Osteocyte (in vitro differentiated cells): ENCODE measurements at regions not wholly inside any gene's neighbourhood (a gene's known extent, or its start where the extent isn't known, plus 50 kb on each side); places are given as distances from the start of the nearest gene placed in this dataset.

Source experiments
- DNase-seq: peaks from one replicate; pipeline ENCODE4 v3.0.0; 2021; ENCODE audit warnings: mixed read lengths; ENCODE audit not compliant: unreplicated experiment; ENCODE audit errors: extremely low spot score
- H3K27ac Mint-ChIP-seq: one replicate; pipeline ENCODE4 v1.8.0; 2021; ENCODE audit warnings: mild to moderate bottlenecking, mixed read lengths; ENCODE audit not compliant: unreplicated experiment
- H3K27me3 Mint-ChIP-seq: one replicate; pipeline ENCODE4 v1.8.0; 2021; ENCODE audit warnings: mixed read lengths; ENCODE audit not compliant: unreplicated experiment
- H3K36me3 Mint-ChIP-seq: one replicate; pipeline ENCODE4 v1.8.0; 2021; ENCODE audit warnings: mixed read lengths; ENCODE audit not compliant: unreplicated experiment
- H3K4me1 Mint-ChIP-seq: one replicate; pipeline ENCODE4 v1.8.0; 2021; ENCODE audit warnings: mixed read lengths; ENCODE audit not compliant: unreplicated experiment
- H3K4me3 Mint-ChIP-seq: one replicate; pipeline ENCODE4 v1.8.0; 2021; ENCODE audit warnings: mild to moderate bottlenecking, moderate library complexity, mixed read lengths; ENCODE audit not compliant: unreplicated experiment
- H3K9me3 Mint-ChIP-seq: one replicate; pipeline ENCODE4 v1.8.0; 2021; ENCODE audit warnings: mixed read lengths; ENCODE audit not compliant: unreplicated experiment
- TF ChIP-seq, protein P1 (sequence below): fragments of 200-600 bp; sonication (generic); IDR thresholded peaks from 2 replicates; pipeline ENCODE4 v1.5.0; 2021; ENCODE audit warnings: antibody characterized with exemption, mild to moderate bottlenecking, moderate library complexity

DNA sequence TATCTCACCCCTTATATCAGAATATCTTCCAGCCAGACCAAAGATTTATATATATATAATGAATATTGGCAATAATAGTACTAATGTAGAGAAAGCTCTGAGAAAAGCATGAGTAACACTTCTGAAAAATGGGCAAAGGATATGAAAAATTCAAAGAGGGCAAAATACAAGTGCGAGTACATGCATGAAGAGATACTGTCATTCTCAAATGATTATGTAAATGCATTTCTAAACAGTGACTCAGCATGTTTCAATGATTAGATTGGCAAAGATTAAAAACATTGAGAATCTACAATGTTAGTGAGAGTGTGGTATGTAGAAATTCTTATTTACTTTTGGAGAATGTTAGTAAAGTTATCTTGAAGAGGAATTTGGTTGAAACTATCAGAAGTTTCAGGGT, 118.3 kb upstream of the NEDD4L start:
- DNase-seq, result no peak

DNA sequence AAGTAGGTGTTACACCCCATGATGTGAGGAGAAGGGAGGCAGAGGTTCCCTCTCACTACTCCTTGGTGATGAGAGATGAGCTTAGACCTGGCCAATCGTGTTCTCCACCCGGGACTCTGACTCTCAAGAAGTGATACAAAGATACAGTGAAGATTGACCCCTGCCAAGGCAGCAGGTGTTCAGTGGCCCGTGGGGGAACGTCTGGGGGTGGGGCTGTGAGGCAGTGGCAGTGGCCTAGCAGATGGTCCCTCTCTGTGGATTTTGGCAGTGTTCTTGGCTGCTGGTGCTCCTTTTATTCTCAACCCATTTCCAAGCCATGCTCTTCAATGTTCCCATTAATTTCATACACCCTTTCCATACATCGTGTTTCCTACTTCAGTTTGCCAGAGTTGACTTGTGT, 120.4 kb upstream of the NEDD4L start:
- Mint-ChIP-seq H3K9me3 (peaks cover under 1% of the 10 kb centered on the region), H3K4me3 (no peak overlapping the region), H3K4me1 (peaks cover 15% of the 10 kb centered on the region), H3K27ac (no peak overlapping the region), H3K27me3 (peaks cover 2% of the 10 kb centered on the region), H3K36me3 (no peaks in the 10 kb centered on the region)
- DNase-seq, result peak; percentile 69
- TF ChIP-seq, protein P1, sequence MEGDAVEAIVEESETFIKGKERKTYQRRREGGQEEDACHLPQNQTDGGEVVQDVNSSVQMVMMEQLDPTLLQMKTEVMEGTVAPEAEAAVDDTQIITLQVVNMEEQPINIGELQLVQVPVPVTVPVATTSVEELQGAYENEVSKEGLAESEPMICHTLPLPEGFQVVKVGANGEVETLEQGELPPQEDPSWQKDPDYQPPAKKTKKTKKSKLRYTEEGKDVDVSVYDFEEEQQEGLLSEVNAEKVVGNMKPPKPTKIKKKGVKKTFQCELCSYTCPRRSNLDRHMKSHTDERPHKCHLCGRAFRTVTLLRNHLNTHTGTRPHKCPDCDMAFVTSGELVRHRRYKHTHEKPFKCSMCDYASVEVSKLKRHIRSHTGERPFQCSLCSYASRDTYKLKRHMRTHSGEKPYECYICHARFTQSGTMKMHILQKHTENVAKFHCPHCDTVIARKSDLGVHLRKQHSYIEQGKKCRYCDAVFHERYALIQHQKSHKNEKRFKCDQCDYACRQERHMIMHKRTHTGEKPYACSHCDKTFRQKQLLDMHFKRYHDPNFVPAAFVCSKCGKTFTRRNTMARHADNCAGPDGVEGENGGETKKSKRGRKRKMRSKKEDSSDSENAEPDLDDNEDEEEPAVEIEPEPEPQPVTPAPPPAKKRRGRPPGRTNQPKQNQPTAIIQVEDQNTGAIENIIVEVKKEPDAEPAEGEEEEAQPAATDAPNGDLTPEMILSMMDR, result no peak

More for the DNA sequence above, 118.3 kb upstream of the NEDD4L start:
- Mint-ChIP-seq H3K4me1 (peaks cover 15% of the 10 kb centered on the region), H3K4me3 (no peak overlapping the region), H3K9me3 (no peaks in the 10 kb centered on the region), H3K36me3 (no peaks in the 10 kb centered on the region), H3K27ac (peak overlapping the region; percentile 63), H3K27me3 (no peaks in the 10 kb centered on the region)
- TF ChIP-seq, protein P1, result no peak

DNA sequence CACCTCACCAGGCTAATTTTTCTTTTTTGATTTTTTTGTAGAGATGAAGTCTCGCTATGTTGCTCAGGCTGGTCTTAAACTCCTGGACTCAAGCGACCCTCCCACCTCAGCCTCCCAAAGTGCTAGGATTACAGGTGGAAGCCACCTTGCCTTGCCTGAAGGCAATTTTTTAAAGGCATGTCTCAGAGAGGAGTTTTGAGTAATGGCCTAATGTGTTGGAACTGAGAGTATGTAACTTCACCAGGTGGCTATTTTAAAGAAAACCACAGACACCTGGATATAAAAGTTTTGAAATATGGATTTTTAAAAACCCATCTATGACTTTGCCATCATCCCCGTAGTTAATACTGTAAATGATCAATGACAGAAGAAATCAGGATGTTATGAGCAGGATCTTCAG, 119.8 kb upstream of the ATP8B1 start:
- Mint-ChIP-seq H3K27me3 (peaks cover 2% of the 10 kb centered on the region), H3K4me1 (peaks cover 15% of the 10 kb centered on the region), H3K4me3 (no peak overlapping the region), H3K27ac (no peak overlapping the region), H3K36me3 (no peaks in the 10 kb centered on the region), H3K9me3 (peaks cover 7% of the 10 kb centered on the region)
- TF ChIP-seq, protein P1, result no peak
- peak; percentile 36 for DNase-seq

DNA sequence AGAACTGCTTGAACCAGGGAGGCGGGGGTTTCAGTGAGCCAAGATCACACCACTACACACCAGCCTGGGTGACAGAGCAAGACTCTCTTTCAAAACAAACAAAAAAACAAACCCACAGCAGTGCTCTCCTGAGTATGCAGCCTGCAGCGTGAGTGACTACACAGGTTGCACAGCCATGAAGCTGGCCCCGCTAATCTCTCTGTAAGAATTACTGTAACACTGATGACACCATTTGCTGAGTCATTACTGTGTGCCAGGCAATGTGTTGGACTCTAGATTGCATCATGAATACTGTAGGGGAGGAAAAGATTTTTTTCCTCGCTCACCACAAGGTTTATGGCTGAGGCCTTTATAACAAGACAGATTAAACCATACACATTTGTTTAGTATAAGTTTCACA, 118.6 kb upstream of the ATP8B1 start:
- no peaks in the 10 kb centered on the region for H3K36me3 Mint-ChIP-seq
- peaks cover 2% of the 10 kb centered on the region for H3K27me3 Mint-ChIP-seq
- H3K9me3 Mint-ChIP-seq, result peaks cover 11% of the 10 kb centered on the region
- DNase-seq, result no peak
- TF ChIP-seq, protein P1, result no peak
- H3K4me1 Mint-ChIP-seq, result peaks cover 23% of the 10 kb centered on the region
- no peak overlapping the region for H3K4me3 Mint-ChIP-seq
- H3K27ac Mint-ChIP-seq, result no peak overlapping the region

GRCh38 chr18:57920036-57920435, 116.9 kb upstream of the ATP8B1 start:
- TF ChIP-seq, protein P1, result no peak
- no peak for DNase-seq
- Mint-ChIP-seq H3K27me3 (peaks cover 2% of the 10 kb centered on the region), H3K4me3 (no peak overlapping the region), H3K36me3 (no peaks in the 10 kb centered on the region), H3K4me1 (peaks cover 25% of the 10 kb centered on the region), H3K27ac (no peak overlapping the region), H3K9me3 (peaks cover 11% of the 10 kb centered on the region)
